Panc1 (cell line): ENCODE measurements at regions not wholly inside any gene's neighbourhood (a gene's known extent, or its start where the extent isn't known, plus 50 kb on each side); places are given as distances from the start of the nearest gene placed in this dataset.

Experiments used
- ATAC-seq: fragments of 200-7000 bp; cut with Tn5 transposase; 2 replicates; pipeline ENCODE4 v1.9.1; 2020; ENCODE audit warnings: mild to moderate bottlenecking, moderate library complexity
- BruUV-seq: library from RNA; stranded (reverse); fragments of 400-500 nt; replicated peaks from 2 replicates; lab custom pipeline; 2021; lab: Mats Ljungman, UMichigan
- CTCF ChIA-PET: fragments of 300-600 bp; sonication (Branson Sonifier 250); formaldehyde crosslinking; loops from one replicate; lab custom pipeline; 2022; ENCODE audit warnings: antibody characterized with exemption; lab: Charles Lee
- POLR2A ChIA-PET: fragments of 300-600 bp; sonication (Branson Sonifier 250); formaldehyde crosslinking; loops from one replicate; lab custom pipeline; 2022; ENCODE audit warnings: antibody characterized with exemption; lab: Charles Lee
- DNase-seq: peaks from one replicate; pipeline ENCODE4 v3.0.0-alpha.2; 2010; ENCODE audit warnings: low read depth, low spot score
- H3K27ac ChIP-seq: 2 replicates; pipeline ENCODE4 v1.5.1; 2011; ENCODE audit warnings: mild to moderate bottlenecking, low read length, inconsistent platforms
- H3K27me3 ChIP-seq: fragments of 200-500 bp; sonication (Bioruptor generic); 2 replicates; pipeline ENCODE4 v1.6.0; 2014; ENCODE audit warnings: low read length, inconsistent platforms; ENCODE audit not compliant: control insufficient read depth, insufficient read depth
- H3K36me3 ChIP-seq: fragments of 200-500 bp; sonication (Bioruptor generic); 2 replicates; pipeline ENCODE4 v1.5.1; 2014; ENCODE audit warnings: inconsistent platforms, mild to moderate bottlenecking, low read length, moderate library complexity; ENCODE audit not compliant: control insufficient read depth, insufficient read depth
- H3K4me1 ChIP-seq: 2 replicates; pipeline ENCODE4 v1.5.1; 2011; ENCODE audit warnings: inconsistent platforms, mild to moderate bottlenecking, low read length, moderate library complexity; ENCODE audit not compliant: control insufficient read depth, insufficient read depth
- H3K4me3 ChIP-seq, 2 experiments: 2 replicates each; pipeline ENCODE4 v1.5.1; 2011 to 2012; ENCODE audit warnings: low read depth in 2 of 2, low read length in 2 of 2, mild to moderate bottlenecking in 2 of 2, inconsistent platforms in 1 of 2, moderate library complexity in 1 of 2
- H3K9me3 ChIP-seq: fragments of 200-500 bp; sonication (Bioruptor generic); 2 replicates; pipeline ENCODE4 v1.5.1; 2014; ENCODE audit warnings: low read depth, mild to moderate bottlenecking, inconsistent platforms, low read length, moderate library complexity; ENCODE audit not compliant: control insufficient read depth, insufficient read depth
- POLR2AphosphoS5 ChIP-seq: IDR thresholded peaks from 2 replicates; pipeline ENCODE4 v1.6.1; 2012; ENCODE audit warnings: mild to moderate bottlenecking, low read depth, low read length, moderate library complexity
- SIN3A ChIP-seq: IDR thresholded peaks from 2 replicates; pipeline ENCODE4 v1.6.1; 2012; ENCODE audit warnings: low read depth, mild to moderate bottlenecking, low read length, moderate library complexity, borderline replicate concordance; ENCODE audit not compliant: insufficient read depth
- TCF7L2 ChIP-seq: IDR thresholded peaks from 2 replicates; pipeline ENCODE4 v1.6.1; 2011; ENCODE audit warnings: mild to moderate bottlenecking, low read depth, low read length, inconsistent platforms
- in situ Hi-C: cut with HindIII; loops from 2 replicates; pipeline ENCODE4 v1.10.0; 2016; ENCODE audit warnings: low sequenced_read_pairs, low pct_unique_long_range_greater_than_20kb
- intact Hi-C: fragments of 100-400 bp; cut with micrococcal nuclease; formaldehyde crosslinking; loops from one replicate; pipeline ENCODE4 v1.10.0; 2022; ENCODE audit not compliant: unreplicated experiment
- TF ChIP-seq, protein P1 (sequence below), 2 experiments: IDR thresholded peaks; 2 replicates each; pipeline ENCODE4 v1.6.1; 2011 to 2012; ENCODE audit warnings: low read depth in 2 of 2, control low read depth in 1 of 2, low read length in 1 of 2, mild to moderate bottlenecking in 1 of 2, moderate library complexity in 1 of 2; ENCODE audit not compliant: insufficient read depth in 1 of 2
- TF ChIP-seq, protein P2 (sequence below): fragments of 450-650 bp; IDR thresholded peaks from 2 replicates; pipeline ENCODE4 v1.5.1; 2017; ENCODE audit warnings: mild to moderate bottlenecking

DNA sequence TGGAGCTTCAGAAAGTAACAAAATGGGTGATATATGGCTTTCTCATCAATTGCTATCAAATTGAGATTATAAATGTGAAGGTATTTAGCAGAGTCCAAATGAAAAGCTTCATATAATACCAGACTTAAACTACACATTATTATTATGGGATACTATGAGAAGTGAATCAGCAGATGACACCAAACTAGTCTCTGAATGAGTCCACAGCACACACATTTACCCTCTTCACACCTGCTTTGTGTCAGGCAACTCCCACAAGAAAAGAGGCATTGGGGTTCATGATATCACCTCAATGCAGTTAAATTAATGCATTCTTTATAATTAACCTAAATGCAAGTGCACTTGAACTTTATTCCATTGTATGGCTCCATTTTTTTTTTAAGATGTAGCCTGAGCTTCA lies 330.5 kb downstream of the BCL11B start:
- Histone ChIP-seq H3K4me3 (no peak overlapping the region), H3K36me3 (no peaks in the 10 kb centered on the region), H3K27ac (no peak overlapping the region), H3K27me3 (no peaks in the 10 kb centered on the region), H3K4me1 (no peaks in the 10 kb centered on the region), H3K9me3 (no peaks in the 10 kb centered on the region)
- TF ChIP-seq, protein P1, sequence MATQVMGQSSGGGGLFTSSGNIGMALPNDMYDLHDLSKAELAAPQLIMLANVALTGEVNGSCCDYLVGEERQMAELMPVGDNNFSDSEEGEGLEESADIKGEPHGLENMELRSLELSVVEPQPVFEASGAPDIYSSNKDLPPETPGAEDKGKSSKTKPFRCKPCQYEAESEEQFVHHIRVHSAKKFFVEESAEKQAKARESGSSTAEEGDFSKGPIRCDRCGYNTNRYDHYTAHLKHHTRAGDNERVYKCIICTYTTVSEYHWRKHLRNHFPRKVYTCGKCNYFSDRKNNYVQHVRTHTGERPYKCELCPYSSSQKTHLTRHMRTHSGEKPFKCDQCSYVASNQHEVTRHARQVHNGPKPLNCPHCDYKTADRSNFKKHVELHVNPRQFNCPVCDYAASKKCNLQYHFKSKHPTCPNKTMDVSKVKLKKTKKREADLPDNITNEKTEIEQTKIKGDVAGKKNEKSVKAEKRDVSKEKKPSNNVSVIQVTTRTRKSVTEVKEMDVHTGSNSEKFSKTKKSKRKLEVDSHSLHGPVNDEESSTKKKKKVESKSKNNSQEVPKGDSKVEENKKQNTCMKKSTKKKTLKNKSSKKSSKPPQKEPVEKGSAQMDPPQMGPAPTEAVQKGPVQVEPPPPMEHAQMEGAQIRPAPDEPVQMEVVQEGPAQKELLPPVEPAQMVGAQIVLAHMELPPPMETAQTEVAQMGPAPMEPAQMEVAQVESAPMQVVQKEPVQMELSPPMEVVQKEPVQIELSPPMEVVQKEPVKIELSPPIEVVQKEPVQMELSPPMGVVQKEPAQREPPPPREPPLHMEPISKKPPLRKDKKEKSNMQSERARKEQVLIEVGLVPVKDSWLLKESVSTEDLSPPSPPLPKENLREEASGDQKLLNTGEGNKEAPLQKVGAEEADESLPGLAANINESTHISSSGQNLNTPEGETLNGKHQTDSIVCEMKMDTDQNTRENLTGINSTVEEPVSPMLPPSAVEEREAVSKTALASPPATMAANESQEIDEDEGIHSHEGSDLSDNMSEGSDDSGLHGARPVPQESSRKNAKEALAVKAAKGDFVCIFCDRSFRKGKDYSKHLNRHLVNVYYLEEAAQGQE (IDR thresholded peaks at IDR 0.05; ENCODE audit: insufficient read depth in 1 of 2, low read depth in 2 of 2, low read length in 1 of 2) = no peak
- TF ChIP-seq, protein P2, sequence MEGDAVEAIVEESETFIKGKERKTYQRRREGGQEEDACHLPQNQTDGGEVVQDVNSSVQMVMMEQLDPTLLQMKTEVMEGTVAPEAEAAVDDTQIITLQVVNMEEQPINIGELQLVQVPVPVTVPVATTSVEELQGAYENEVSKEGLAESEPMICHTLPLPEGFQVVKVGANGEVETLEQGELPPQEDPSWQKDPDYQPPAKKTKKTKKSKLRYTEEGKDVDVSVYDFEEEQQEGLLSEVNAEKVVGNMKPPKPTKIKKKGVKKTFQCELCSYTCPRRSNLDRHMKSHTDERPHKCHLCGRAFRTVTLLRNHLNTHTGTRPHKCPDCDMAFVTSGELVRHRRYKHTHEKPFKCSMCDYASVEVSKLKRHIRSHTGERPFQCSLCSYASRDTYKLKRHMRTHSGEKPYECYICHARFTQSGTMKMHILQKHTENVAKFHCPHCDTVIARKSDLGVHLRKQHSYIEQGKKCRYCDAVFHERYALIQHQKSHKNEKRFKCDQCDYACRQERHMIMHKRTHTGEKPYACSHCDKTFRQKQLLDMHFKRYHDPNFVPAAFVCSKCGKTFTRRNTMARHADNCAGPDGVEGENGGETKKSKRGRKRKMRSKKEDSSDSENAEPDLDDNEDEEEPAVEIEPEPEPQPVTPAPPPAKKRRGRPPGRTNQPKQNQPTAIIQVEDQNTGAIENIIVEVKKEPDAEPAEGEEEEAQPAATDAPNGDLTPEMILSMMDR = no peak
- TF ChIP-seq TCF7L2 (no peak), POLR2AphosphoS5 (no peak), SIN3A (no peak)
- BruUV-seq = no TSS peak
- CTCF ChIA-PET = no interaction called here
- in situ Hi-C loops = no loop called here
- POLR2A ChIA-PET = no interaction called here
- ATAC-seq = no peak
- DNase-seq = no peak
- intact Hi-C loops = no loop called here

DNA sequence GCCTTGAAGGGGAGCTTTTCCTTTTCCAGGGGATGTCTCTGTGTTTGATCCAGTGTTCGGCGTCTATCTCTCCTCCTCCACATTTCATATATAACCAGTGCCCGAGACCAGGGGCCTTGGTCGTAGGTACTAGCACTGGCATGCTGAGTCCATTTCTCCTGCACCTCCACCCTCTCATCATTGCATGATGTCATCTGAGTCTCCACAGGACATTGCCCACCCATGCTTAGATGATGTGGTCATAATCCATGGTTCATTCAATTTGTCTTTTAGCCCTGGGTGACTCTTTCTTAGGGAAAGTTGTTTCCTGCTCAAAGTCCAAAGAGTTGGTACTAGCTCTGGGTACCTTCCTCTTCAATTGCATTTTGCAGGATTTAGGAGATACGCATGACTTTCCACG lies 328.1 kb downstream of the BCL11B start:
- no peaks in the 10 kb centered on the region for H3K36me3 ChIP-seq
- CTCF ChIA-PET = no interaction called here
- DNase-seq (no peak), ATAC-seq (no peak)
- no peak overlapping the region for H3K4me3 ChIP-seq
- POLR2A ChIA-PET = no interaction called here
- H3K27ac ChIP-seq = no peak overlapping the region
- no peaks in the 10 kb centered on the region for H3K27me3 ChIP-seq
- no peak for TF ChIP-seq SIN3A
- TF ChIP-seq, protein P2 = no peak
- TF ChIP-seq TCF7L2 = no peak
- TF ChIP-seq POLR2AphosphoS5 = no peak
- TF ChIP-seq, protein P1 (IDR thresholded peaks at IDR 0.05; ENCODE audit: insufficient read depth in 1 of 2, low read depth in 2 of 2, low read length in 1 of 2) = no peak
- BruUV-seq = no TSS peak
- in situ Hi-C loops (no loop called here), intact Hi-C loops (no loop called here)
- no peaks in the 10 kb centered on the region for H3K4me1 ChIP-seq
- no peaks in the 10 kb centered on the region for H3K9me3 ChIP-seq
